Endothelial cell of umbilical vein (primary cell): ENCODE measurements at regions not wholly inside any gene's neighbourhood (a gene's known extent, or its start where the extent isn't known, plus 50 kb on each side); places are given as distances from the start of the nearest gene placed in this dataset.

Experiments
- BruUV-seq: library from RNA; stranded (reverse); fragments of 400-500 nt; replicated peaks from 2 replicates; lab custom pipeline; 2021; lab: Mats Ljungman, UMichigan
- CTCF ChIA-PET: fragments of 300-600, 350-600 bp; sonication (Branson Sonifier 250); formaldehyde crosslinking; loops from one replicate; lab custom pipeline; 2021; ENCODE audit warnings: antibody characterized with exemption, inconsistent platforms; lab: Charles Lee
- POLR2A ChIA-PET: fragments of 300-600, 350-600 bp; sonication (Branson Sonifier 250); formaldehyde crosslinking; loops from one replicate; lab custom pipeline; 2021; ENCODE audit warnings: antibody characterized with exemption, inconsistent platforms; lab: Charles Lee
- DNase-seq: peaks from one replicate; pipeline ENCODE4 v3.0.0-alpha.2; 2011; ENCODE audit warnings: low read depth, low spot score
- FAIRE-seq: peaks from 2 replicates; lab custom pipeline; 2011; peaks lifted over from hg19 to GRCh38; lab: Jason Lieb, UNC
- H2AFZ ChIP-seq: 2 replicates; pipeline ENCODE4 v1.6.0; 2012; ENCODE audit warnings: low read depth, low read length, control low read depth, inconsistent platforms
- H3K27ac ChIP-seq: 2 replicates; pipeline ENCODE4 v1.5.1; 2011; ENCODE audit warnings: low read depth, mild to moderate bottlenecking, control low read depth, low read length, moderate library complexity; ENCODE audit not compliant: insufficient read depth
- H3K27me3 ChIP-seq, 2 experiments: 2 replicates each; pipeline versions ENCODE4 v1.6.0 to v1.6.1; 2011; ENCODE audit warnings: low read length in 2 of 2, mixed read lengths in 1 of 2; ENCODE audit not compliant: control insufficient read depth in 2 of 2, insufficient read depth in 2 of 2
- H3K36me3 ChIP-seq, 2 experiments: 2 replicates in 1 of 2; 3 replicates in 1 of 2; pipeline ENCODE4 v1.5.1; 2011; ENCODE audit warnings: low read length in 2 of 2, mild to moderate bottlenecking in 1 of 2, moderate library complexity in 1 of 2; ENCODE audit not compliant: control insufficient read depth in 2 of 2, insufficient read depth in 2 of 2; ENCODE audit errors: extremely low read depth in 1 of 2
- H3K4me1 ChIP-seq: 3 replicates; pipeline ENCODE4 v1.5.1; 2011; ENCODE audit warnings: mild to moderate bottlenecking, low read length; ENCODE audit not compliant: control insufficient read depth, insufficient read depth; ENCODE audit errors: extremely low read depth
- H3K4me2 ChIP-seq: 2 replicates; pipeline ENCODE4 v1.6.1; 2011; ENCODE audit warnings: low read length, control low read depth, mixed read lengths; ENCODE audit not compliant: insufficient read depth
- H3K4me3 ChIP-seq, 3 experiments: fragments of 200-600 bp in 1 of 3; sonication (generic), shearing (Covaris generic) in 1 of 3; replicated peaks in 1 of 3; 2 replicates each; pipeline ENCODE4 v1.5.1; 2011 to 2016; ENCODE audit warnings: control low read depth in 3 of 3, low read length in 3 of 3, mild to moderate bottlenecking in 2 of 3, inconsistent platforms in 1 of 3, low read depth in 1 of 3, moderate library complexity in 1 of 3; ENCODE audit not compliant: insufficient read depth in 1 of 3
- H3K79me2 ChIP-seq: 2 replicates; pipeline ENCODE4 v1.6.0; 2012; ENCODE audit warnings: low read length, inconsistent platforms; ENCODE audit not compliant: control insufficient read depth, insufficient read depth
- H3K9ac ChIP-seq: replicated peaks from 2 replicates; pipeline ENCODE3; 2011; ENCODE audit warnings: low read length, control low read depth; ENCODE audit not compliant: insufficient read depth; ENCODE audit errors: extremely low read depth
- H3K9me1 ChIP-seq: replicated peaks from 3 replicates; pipeline ENCODE4 v1.6.0; 2011; ENCODE audit warnings: mild to moderate bottlenecking, low read length; ENCODE audit not compliant: control insufficient read depth, insufficient read depth; ENCODE audit errors: extremely low read depth
- H3K9me3 ChIP-seq: replicated peaks from 2 replicates; pipeline ENCODE4 v1.5.1; 2012; ENCODE audit warnings: low read length, inconsistent platforms; ENCODE audit not compliant: control insufficient read depth, insufficient read depth
- H4K20me1 ChIP-seq: replicated peaks from 2 replicates; pipeline ENCODE3; 2011; ENCODE audit warnings: mild to moderate bottlenecking, low read length; ENCODE audit not compliant: control insufficient read depth, insufficient read depth; ENCODE audit errors: extremely low read depth
- CTCF ChIP-seq, 2 donors: IDR thresholded peaks; 1 replicate in 1 of 2; 2 replicates in 1 of 2; pipeline ENCODE4 v1.5.1; 2011; ENCODE audit warnings: low read length in 2 of 2, mild to moderate bottlenecking in 2 of 2, moderate library complexity in 2 of 2, control low read depth in 1 of 2, inconsistent platforms in 1 of 2, low read depth in 1 of 2; ENCODE audit not compliant: insufficient read depth in 1 of 2; ENCODE audit errors: extremely low read depth in 1 of 2
- EZH2 ChIP-seq: IDR thresholded peaks from 2 replicates; pipeline ENCODE4 v1.6.1; 2012; ENCODE audit warnings: borderline replicate concordance, low read depth, mild to moderate bottlenecking, moderate library complexity, low read length, inconsistent platforms; ENCODE audit not compliant: severe bottlenecking
- FOS ChIP-seq: IDR thresholded peaks from 2 replicates; pipeline ENCODE4 v1.6.1; 2011; ENCODE audit warnings: mild to moderate bottlenecking, low read length, moderate library complexity, borderline replicate concordance; ENCODE audit not compliant: insufficient read depth
- GATA2 ChIP-seq: IDR thresholded peaks from 2 replicates; pipeline ENCODE4 v1.7.0; 2011; ENCODE audit warnings: low read depth, mild to moderate bottlenecking, moderate library complexity, mixed read lengths, low read length; ENCODE audit not compliant: insufficient read length, insufficient read depth
- JUN ChIP-seq: IDR thresholded peaks from 2 replicates; pipeline ENCODE4 v1.6.1; 2011; ENCODE audit warnings: borderline replicate concordance, low read depth; ENCODE audit not compliant: insufficient read length, insufficient read depth
- MAX ChIP-seq: IDR thresholded peaks from 2 replicates; pipeline ENCODE4 v1.6.1; 2011; ENCODE audit not compliant: insufficient read depth, insufficient read length
- MYC ChIP-seq: IDR thresholded peaks from one replicate; pipeline ENCODE4 v1.6.1; 2011; ENCODE audit warnings: mild to moderate bottlenecking, low read depth, low read length
- POLR2A ChIP-seq: IDR thresholded peaks from 2 replicates; pipeline ENCODE4 v1.6.1; 2012; ENCODE audit warnings: low read depth, mild to moderate bottlenecking, control low read depth, low read length
- POLR2AphosphoS5 ChIP-seq: IDR thresholded peaks from 2 replicates; pipeline ENCODE4 v1.6.1; 2012; ENCODE audit warnings: low read depth, mild to moderate bottlenecking, control low read depth, low read length, moderate library complexity; ENCODE audit not compliant: insufficient read depth
- dilution Hi-C: fragments of 300-500 bp; cut with MboI; formaldehyde crosslinking; loops from one replicate; pipeline ENCODE4 v1.15.0; 2019; ENCODE audit warnings: low sequenced_read_pairs; ENCODE audit not compliant: extremely low pct_ligation_motif_present
- intact Hi-C: fragments of 100-400 bp; cut with micrococcal nuclease; formaldehyde crosslinking; loops from one replicate; pipeline ENCODE4 v1.10.0; 2022

DNA sequence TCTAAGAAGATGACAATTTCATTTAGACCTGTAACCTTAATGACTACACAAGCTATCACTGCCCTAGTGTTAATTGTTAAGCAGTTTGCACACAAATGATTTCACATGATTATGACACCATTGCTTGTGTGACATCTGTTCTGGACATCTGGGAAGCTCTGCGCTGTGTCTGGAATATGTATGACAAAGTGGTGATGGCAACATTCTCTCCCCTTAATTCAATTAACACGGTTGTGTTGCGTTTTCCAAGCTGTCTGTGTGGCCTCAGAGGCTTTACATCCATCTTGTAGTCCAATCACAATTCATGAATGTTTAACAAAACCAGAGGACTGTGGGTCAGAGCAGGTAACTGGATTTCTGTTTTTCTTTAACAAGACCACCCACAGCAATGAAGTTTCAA is 204.4 kb downstream of the COG6 start:
- Histone ChIP-seq H2AFZ (no peak overlapping the region), H3K27me3 (no peaks in the 10 kb centered on the region), H3K4me3 (no peak overlapping the region), H4K20me1 (no peaks in the 10 kb centered on the region), H3K79me2 (no peaks in the 10 kb centered on the region), H3K9ac (no peak overlapping the region), H3K4me2 (no peak overlapping the region), H3K9me1 (no peaks in the 10 kb centered on the region), H3K27ac (no peak overlapping the region), H3K4me1 (peaks cover 29% of the 10 kb centered on the region), H3K36me3 (no peaks in the 10 kb centered on the region), H3K9me3 (no peaks in the 10 kb centered on the region)
- DNase-seq: no peak
- FAIRE-seq: no peak
- CTCF ChIA-PET: interaction anchor here (1.3 kb wide), 1 partner anchor 25 kb away, joined by 4 read pairs; no protein-coding TSS in a partner anchor
- no peak for TF ChIP-seq GATA2
- no peak for TF ChIP-seq FOS
- TF ChIP-seq CTCF (IDR thresholded peaks at IDR 0.05; ENCODE audit: extremely low read depth in 1 of 2, insufficient read depth in 1 of 2, low read depth in 1 of 2, low read length in 2 of 2): no peak
- no peak for TF ChIP-seq MAX
- no peak for TF ChIP-seq MYC
- no peak for TF ChIP-seq POLR2AphosphoS5
- no peak for TF ChIP-seq POLR2A
- no peak for TF ChIP-seq JUN
- no peak for TF ChIP-seq EZH2
- no TSS peak for BruUV-seq
- dilution Hi-C loops (no loop called here), intact Hi-C loops (no loop called here)
- POLR2A ChIA-PET: no interaction called here
